HuH-7.5 (cell line): ENCODE measurements at regions not wholly inside any gene's neighbourhood (a gene's known extent, or its start where the extent isn't known, plus 50 kb on each side); places are given as distances from the start of the nearest gene placed in this dataset.

ENCODE experiments used
- DNase-seq: peaks from one replicate; pipeline ENCODE4 v3.0.0; 2011; ENCODE audit warnings: low spot score

- DNase-seq: no peak
Observed at GRCh38 chr10:3237530-3237929, 64.9 kb upstream of the PITRM1 start.

- DNase-seq: no peak
Observed at GRCh38 chr10:3236644-3237404, 64.2 kb upstream of the PITRM1 start.

GRCh38 chr10:3235996-3236510 is 63.5 kb upstream of the PITRM1 start:
- DNase-seq: no peak

GRCh38 chr10:3235395-3235794 is 62.8 kb upstream of the PITRM1 start:
- no peak for DNase-seq

- DNase-seq: no peak
Observed at GRCh38 chr10:3233486-3233990, 61.0 kb upstream of the PITRM1 start.

- DNase-seq: no peak
Observed at GRCh38 chr10:3231951-3232730, 59.6 kb upstream of the PITRM1 start.

- no peak for DNase-seq
Observed at GRCh38 chr10:3229815-3230214, 57.2 kb upstream of the PITRM1 start.

- DNase-seq: no peak
Observed at GRCh38 chr10:3228629-3228945, 56.0 kb upstream of the PITRM1 start.

GRCh38 chr10:3226960-3227744 is 54.6 kb upstream of the PITRM1 start:
- no peak for DNase-seq

- DNase-seq: no peak
Observed at GRCh38 chr10:3225561-3225960, 53.0 kb upstream of the PITRM1 start.

GRCh38 chr10:3224241-3224640 is 51.7 kb upstream of the PITRM1 start:
- no peak for DNase-seq

GRCh38 chr10:3222626-3223025 is 50.0 kb upstream of the PITRM1 start:
- DNase-seq: no peak
